Keratinocyte (primary cell): ENCODE measurements at regions not wholly inside any gene's neighbourhood (a gene's known extent, or its start where the extent isn't known, plus 50 kb on each side); places are given as distances from the start of the nearest gene placed in this dataset.

Experiments
- EZH2 ChIP-seq: IDR thresholded peaks from one replicate; pipeline ENCODE4 v1.6.1; 2012; ENCODE audit warnings: inconsistent platforms, mild to moderate bottlenecking, low read length, moderate library complexity
- TF ChIP-seq, protein P1 (sequence below), 3 experiments: IDR thresholded peaks in 1 of 3; conservative IDR thresholded peaks in 1 of 3; optimal IDR thresholded peaks in 1 of 3; 2 replicates in 2 of 3; 3 replicates in 1 of 3; pipeline versions ENCODE3 to v1.5.1; 2011; ENCODE audit warnings: low read length in 3 of 3, mild to moderate bottlenecking in 3 of 3, moderate library complexity in 2 of 3, control low read depth in 1 of 3, inconsistent platforms in 1 of 3; ENCODE audit not compliant: insufficient read depth in 2 of 3; ENCODE audit errors: extremely low read depth in 1 of 3

DNA sequence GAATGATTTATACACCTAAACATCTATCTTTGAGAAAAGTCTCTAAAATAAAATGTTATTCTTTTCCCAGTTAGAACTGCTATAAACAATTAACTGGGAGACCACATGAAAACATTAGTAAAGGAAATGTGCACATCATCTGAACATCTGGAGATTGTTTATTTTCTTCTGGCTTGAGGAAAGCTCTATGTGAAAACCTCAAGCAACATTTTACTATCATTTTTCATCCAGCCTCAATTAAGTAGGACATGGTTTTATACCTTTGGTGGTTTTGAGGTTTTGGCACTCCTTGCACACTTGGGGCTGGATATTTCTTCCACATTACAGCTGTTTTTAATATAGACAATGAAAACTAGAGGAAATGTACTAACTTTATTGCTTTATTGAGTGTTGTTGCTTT, 609.5 kb upstream of the SLC8A1 start:
- TF ChIP-seq, protein P1, sequence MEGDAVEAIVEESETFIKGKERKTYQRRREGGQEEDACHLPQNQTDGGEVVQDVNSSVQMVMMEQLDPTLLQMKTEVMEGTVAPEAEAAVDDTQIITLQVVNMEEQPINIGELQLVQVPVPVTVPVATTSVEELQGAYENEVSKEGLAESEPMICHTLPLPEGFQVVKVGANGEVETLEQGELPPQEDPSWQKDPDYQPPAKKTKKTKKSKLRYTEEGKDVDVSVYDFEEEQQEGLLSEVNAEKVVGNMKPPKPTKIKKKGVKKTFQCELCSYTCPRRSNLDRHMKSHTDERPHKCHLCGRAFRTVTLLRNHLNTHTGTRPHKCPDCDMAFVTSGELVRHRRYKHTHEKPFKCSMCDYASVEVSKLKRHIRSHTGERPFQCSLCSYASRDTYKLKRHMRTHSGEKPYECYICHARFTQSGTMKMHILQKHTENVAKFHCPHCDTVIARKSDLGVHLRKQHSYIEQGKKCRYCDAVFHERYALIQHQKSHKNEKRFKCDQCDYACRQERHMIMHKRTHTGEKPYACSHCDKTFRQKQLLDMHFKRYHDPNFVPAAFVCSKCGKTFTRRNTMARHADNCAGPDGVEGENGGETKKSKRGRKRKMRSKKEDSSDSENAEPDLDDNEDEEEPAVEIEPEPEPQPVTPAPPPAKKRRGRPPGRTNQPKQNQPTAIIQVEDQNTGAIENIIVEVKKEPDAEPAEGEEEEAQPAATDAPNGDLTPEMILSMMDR (optimal IDR thresholded peaks at IDR 0.05 in 1 of 3, IDR thresholded peaks at IDR 0.05 in 1 of 3, conservative IDR thresholded peaks at IDR 0.05 in 1 of 3; ENCODE audit: extremely low read depth in 1 of 3, insufficient read depth in 2 of 3, low read length in 3 of 3) = no peak
- TF ChIP-seq EZH2 = no peak
